Caco-2 (cell line): ENCODE measurements at regions not wholly inside any gene's neighbourhood (a gene's known extent, or its start where the extent isn't known, plus 50 kb on each side); places are given as distances from the start of the nearest gene placed in this dataset.

Experiments used
- BruUV-seq: library from RNA; stranded (reverse); fragments of 400-500 nt; replicated peaks from 2 replicates; lab custom pipeline; 2021; lab: Mats Ljungman, UMichigan
- CTCF ChIA-PET: fragments of 300-600 bp; sonication (Branson Sonifier 250); formaldehyde crosslinking; loops from one replicate; lab custom pipeline; 2022; ENCODE audit warnings: antibody characterized with exemption; lab: Charles Lee
- POLR2A ChIA-PET: fragments of 300-600 bp; sonication (Branson Sonifier 250); formaldehyde crosslinking; loops from one replicate; lab custom pipeline; 2022; ENCODE audit warnings: antibody characterized with exemption; lab: Charles Lee
- DNase-seq, 2 experiments: peaks; one replicate each; pipeline versions ENCODE4 v3.0.0 to v3.0.0-alpha.2; 2020 to 2022
- H3K27me3 ChIP-seq: replicated peaks from 2 replicates; pipeline ENCODE4 v1.6.0; 2011; ENCODE audit warnings: low read length; ENCODE audit not compliant: control insufficient read depth, insufficient read depth
- H3K36me3 ChIP-seq: 2 replicates; pipeline ENCODE4 v1.5.1; 2011; ENCODE audit warnings: low read length; ENCODE audit not compliant: control insufficient read depth, insufficient read depth
- H3K4me1 ChIP-seq: fragments of 250-450 bp; sonication (Bioruptor Pico); 2 replicates; pipeline ENCODE4 v1.5.1; 2020; ENCODE audit warnings: mild to moderate bottlenecking
- H3K4me3 ChIP-seq: 2 replicates; pipeline ENCODE4 v1.5.1; 2011; ENCODE audit warnings: low read depth, mild to moderate bottlenecking, control low read depth, low read length
- H3K9me3 ChIP-seq: fragments of 250-450 bp; sonication (Bioruptor Pico); 2 replicates; pipeline ENCODE4 v1.5.1; 2020; ENCODE audit warnings: mild to moderate bottlenecking, moderate library complexity
- H3K27ac Mint-ChIP-seq: one replicate; pipeline ENCODE4 v1.8.0; 2022; ENCODE audit warnings: mixed read lengths; ENCODE audit not compliant: unreplicated experiment
- H3K27me3 Mint-ChIP-seq: one replicate; pipeline ENCODE4 v1.8.0; 2022; ENCODE audit warnings: mixed read lengths; ENCODE audit not compliant: insufficient read depth, unreplicated experiment
- H3K36me3 Mint-ChIP-seq: one replicate; pipeline ENCODE4 v1.8.0; 2022; ENCODE audit warnings: mild to moderate bottlenecking, mixed read lengths; ENCODE audit not compliant: insufficient read depth, unreplicated experiment
- H3K4me1 Mint-ChIP-seq: one replicate; pipeline ENCODE4 v1.8.0; 2022; ENCODE audit warnings: low read depth, mixed read lengths; ENCODE audit not compliant: unreplicated experiment
- H3K4me3 Mint-ChIP-seq: one replicate; pipeline ENCODE4 v1.8.0; 2022; ENCODE audit warnings: mild to moderate bottlenecking, moderate library complexity, mixed read lengths; ENCODE audit not compliant: unreplicated experiment
- H3K9me3 Mint-ChIP-seq: one replicate; pipeline ENCODE4 v1.8.0; 2022; ENCODE audit warnings: mixed read lengths; ENCODE audit not compliant: unreplicated experiment
- intact Hi-C: fragments of 100-400 bp; cut with micrococcal nuclease; formaldehyde crosslinking; loops from one replicate; pipeline ENCODE4 v1.10.0; 2022; ENCODE audit not compliant: unreplicated experiment
- TF ChIP-seq, protein P1 (sequence below), 2 experiments: fragments of 200-600 bp in 1 of 2; IDR thresholded peaks; 1 replicate in 1 of 2; 2 replicates in 1 of 2; pipeline versions ENCODE4 v1.5.1 to v1.8.0; 2011 to 2022; ENCODE audit warnings: antibody characterized with exemption in 1 of 2, control low read depth in 1 of 2, inconsistent platforms in 1 of 2, low read depth in 1 of 2, low read length in 1 of 2, mild to moderate bottlenecking in 1 of 2, moderate library complexity in 1 of 2; ENCODE audit not compliant: insufficient read depth in 1 of 2, severe bottlenecking in 1 of 2, unreplicated experiment in 1 of 2

GRCh38 chr16:86909359-86910160 is 331.2 kb downstream of the FOXL1 start:
- H3K27ac Mint-ChIP-seq, result no peak overlapping the region
- H3K4me3 ChIP-seq, result no peak overlapping the region
- no TSS peak for BruUV-seq
- ChIA-PET POLR2A (no interaction called here), CTCF (no interaction called here)
- no peaks in the 10 kb centered on the region for H3K27me3 ChIP-seq
- intact Hi-C loops, result no loop called here
- no peaks in the 10 kb centered on the region for H3K36me3 Mint-ChIP-seq
- no peak overlapping the region for H3K4me3 Mint-ChIP-seq
- no peaks in the 10 kb centered on the region for H3K4me1 ChIP-seq
- H3K9me3 Mint-ChIP-seq, result no peaks in the 10 kb centered on the region
- no peaks in the 10 kb centered on the region for H3K4me1 Mint-ChIP-seq
- H3K36me3 ChIP-seq, result no peaks in the 10 kb centered on the region
- no peaks in the 10 kb centered on the region for H3K27me3 Mint-ChIP-seq
- TF ChIP-seq, protein P1, sequence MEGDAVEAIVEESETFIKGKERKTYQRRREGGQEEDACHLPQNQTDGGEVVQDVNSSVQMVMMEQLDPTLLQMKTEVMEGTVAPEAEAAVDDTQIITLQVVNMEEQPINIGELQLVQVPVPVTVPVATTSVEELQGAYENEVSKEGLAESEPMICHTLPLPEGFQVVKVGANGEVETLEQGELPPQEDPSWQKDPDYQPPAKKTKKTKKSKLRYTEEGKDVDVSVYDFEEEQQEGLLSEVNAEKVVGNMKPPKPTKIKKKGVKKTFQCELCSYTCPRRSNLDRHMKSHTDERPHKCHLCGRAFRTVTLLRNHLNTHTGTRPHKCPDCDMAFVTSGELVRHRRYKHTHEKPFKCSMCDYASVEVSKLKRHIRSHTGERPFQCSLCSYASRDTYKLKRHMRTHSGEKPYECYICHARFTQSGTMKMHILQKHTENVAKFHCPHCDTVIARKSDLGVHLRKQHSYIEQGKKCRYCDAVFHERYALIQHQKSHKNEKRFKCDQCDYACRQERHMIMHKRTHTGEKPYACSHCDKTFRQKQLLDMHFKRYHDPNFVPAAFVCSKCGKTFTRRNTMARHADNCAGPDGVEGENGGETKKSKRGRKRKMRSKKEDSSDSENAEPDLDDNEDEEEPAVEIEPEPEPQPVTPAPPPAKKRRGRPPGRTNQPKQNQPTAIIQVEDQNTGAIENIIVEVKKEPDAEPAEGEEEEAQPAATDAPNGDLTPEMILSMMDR (IDR thresholded peaks at IDR 0.05; ENCODE audit: insufficient read depth in 1 of 2, low read depth in 1 of 2, low read length in 1 of 2, severe bottlenecking in 1 of 2, unreplicated experiment in 1 of 2), result no peak
- no peak for DNase-seq
- no peaks in the 10 kb centered on the region; the same call in 1 of the 2 replicates for H3K9me3 ChIP-seq

DNA sequence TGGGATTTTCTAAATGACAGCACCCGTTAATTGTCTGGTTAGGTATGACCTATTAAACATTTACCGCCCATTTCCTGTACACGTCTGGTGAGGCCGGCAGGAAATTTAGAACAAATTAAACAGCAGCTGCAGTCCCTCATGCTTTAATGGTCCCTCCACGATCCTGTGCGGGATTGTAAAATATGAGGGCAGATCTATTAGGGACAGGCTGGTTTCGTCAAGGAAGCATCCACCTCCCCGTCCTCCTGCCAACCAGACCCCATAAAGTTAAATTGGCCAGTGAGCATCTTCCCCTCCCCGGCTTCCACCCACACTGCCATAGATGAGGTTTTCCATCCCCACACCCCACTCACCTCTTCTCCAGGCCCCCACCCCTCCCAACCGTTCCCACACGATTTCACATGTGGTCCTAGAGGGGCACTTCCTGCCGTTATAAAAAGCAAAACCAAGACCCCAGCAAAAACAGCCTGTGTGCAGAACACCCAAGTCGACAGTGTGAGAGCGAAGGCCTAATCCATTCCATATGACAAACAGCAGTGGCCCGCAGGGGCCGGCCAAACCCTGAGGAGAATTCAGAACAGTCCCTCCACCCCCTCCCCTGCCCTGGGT is 331.9 kb downstream of the FOXL1 start:
- H3K36me3 ChIP-seq, result no peaks in the 10 kb centered on the region
- POLR2A ChIA-PET, result no interaction called here
- Mint-ChIP-seq H3K27me3 (no peaks in the 10 kb centered on the region), H3K4me1 (no peaks in the 10 kb centered on the region), H3K36me3 (no peaks in the 10 kb centered on the region), H3K4me3 (no peak overlapping the region), H3K27ac (no peak overlapping the region), H3K9me3 (no peaks in the 10 kb centered on the region)
- H3K4me3 ChIP-seq, result no peak overlapping the region
- no peaks in the 10 kb centered on the region for H3K4me1 ChIP-seq
- CTCF ChIA-PET, result no interaction called here
- no TSS peak for BruUV-seq
- H3K9me3 ChIP-seq, result no peaks in the 10 kb centered on the region; the same call in 1 of the 2 replicates
- TF ChIP-seq, protein P1 (IDR thresholded peaks at IDR 0.05; ENCODE audit: insufficient read depth in 1 of 2, low read depth in 1 of 2, low read length in 1 of 2, severe bottlenecking in 1 of 2, unreplicated experiment in 1 of 2), result no peak
- DNase-seq, result no peak
- H3K27me3 ChIP-seq, result no peaks in the 10 kb centered on the region
- intact Hi-C loops, result no loop called here

DNA sequence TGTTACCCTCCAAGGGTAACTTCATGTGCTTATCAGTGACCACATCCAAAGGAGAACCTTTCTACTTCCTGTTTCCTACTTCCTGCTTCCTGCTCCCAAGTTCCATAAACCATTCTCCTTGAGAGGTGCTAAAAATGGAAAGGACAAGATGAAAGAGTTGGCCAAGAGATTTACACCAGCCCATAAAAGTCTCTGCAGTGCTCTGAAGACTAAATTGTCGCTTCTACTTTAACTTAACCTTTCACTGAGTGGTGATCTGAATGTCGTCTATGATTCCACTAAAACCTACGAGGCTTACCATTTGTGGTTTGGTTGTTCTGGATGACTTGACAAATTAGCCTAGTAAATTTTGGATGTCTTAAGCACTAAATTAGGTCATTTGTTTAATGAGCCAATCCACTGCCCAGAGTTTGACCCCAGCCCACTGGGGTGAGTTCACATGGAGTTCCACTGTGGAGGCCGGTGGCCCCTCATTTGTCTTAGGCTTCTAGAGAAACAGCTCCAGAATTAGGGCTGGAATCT is 333.1 kb downstream of the FOXL1 start:
- DNase-seq, result no peak
- TF ChIP-seq, protein P1 (IDR thresholded peaks at IDR 0.05; ENCODE audit: insufficient read depth in 1 of 2, low read depth in 1 of 2, low read length in 1 of 2, severe bottlenecking in 1 of 2, unreplicated experiment in 1 of 2), result no peak
- Histone ChIP-seq H3K36me3 (no peaks in the 10 kb centered on the region), H3K9me3 (no peaks in the 10 kb centered on the region; the same call in 1 of the 2 replicates), H3K4me3 (no peak overlapping the region), H3K4me1 (no peaks in the 10 kb centered on the region), H3K27me3 (no peaks in the 10 kb centered on the region)
- no peaks in the 10 kb centered on the region for H3K36me3 Mint-ChIP-seq
- H3K4me3 Mint-ChIP-seq, result no peak overlapping the region
- no peaks in the 10 kb centered on the region for H3K9me3 Mint-ChIP-seq
- H3K27ac Mint-ChIP-seq, result no peak overlapping the region
- intact Hi-C loops, result no loop called here
- POLR2A ChIA-PET, result no interaction called here
- no peaks in the 10 kb centered on the region for H3K4me1 Mint-ChIP-seq
- H3K27me3 Mint-ChIP-seq, result peaks cover 2% of the 10 kb centered on the region
- CTCF ChIA-PET, result no interaction called here
- BruUV-seq, result no TSS peak
